Eye (tissue), 1 donor: ENCODE measurements at regions not wholly inside any gene's neighbourhood (a gene's known extent, or its start where the extent isn't known, plus 50 kb on each side); places are given as distances from the start of the nearest gene placed in this dataset.
"Not testable (repeated sequence)": the region's sequence is repeated elsewhere in the genome, so short reads cannot be mapped to it uniquely, and the experiment has no call there.

Experiments used
- DNase-seq: peaks from one replicate; pipeline ENCODE4 v3.0.0-alpha.2; 2015

- no peak for DNase-seq
These were observed 641.9 kb upstream of the FBXO33 start for GRCh38 chr14:40074169-40074568.

GRCh38 chr14:40072175-40072574 lies 639.9 kb upstream of the FBXO33 start:
- no peak for DNase-seq

DNA sequence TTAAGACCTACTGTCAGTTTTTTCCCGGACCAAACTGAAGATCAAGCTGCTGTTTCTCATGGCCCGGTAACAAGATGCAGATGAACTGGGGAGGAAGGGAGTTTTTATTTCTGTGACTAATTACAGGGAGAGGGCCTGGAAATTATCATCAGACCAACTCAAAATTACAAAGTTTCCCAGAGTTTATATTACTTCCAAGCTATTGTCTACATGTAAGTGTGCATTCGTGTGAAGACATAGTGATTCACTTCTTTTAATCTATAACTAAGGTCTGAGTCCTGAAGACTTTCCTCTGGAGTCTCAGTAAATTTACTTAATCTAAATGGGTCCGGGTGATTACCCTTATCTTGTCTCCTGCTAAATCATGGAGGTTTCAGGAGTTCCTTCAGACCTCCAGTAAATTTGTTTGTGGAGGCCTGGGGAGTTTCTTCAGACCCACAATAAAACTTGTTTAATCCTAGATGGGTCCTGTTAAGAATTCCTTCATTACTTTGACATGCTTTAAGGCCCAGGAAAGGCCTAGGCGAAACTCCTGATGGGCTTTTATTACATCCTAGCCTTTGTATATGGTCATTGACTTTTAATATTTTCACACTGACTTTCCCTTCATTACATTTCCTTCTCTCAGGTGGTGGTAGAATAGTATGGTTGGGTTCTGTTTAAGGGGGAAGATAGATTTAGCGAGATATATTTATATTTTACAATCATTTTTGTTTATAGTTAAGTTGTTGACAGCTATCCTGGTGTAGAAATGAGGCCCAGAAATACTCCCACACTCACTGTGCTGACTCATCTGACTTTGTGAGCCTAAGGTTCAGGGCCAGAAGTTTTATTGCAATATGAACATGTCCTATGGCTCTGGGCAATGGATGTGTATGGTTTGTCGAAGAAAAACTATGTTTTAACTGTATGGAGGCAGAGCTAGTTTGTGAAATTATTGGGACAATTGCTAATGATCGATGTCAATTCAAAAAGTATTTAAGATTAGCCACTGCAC lies 627.0 kb upstream of the FBXO33 start:
- no peak for DNase-seq

DNA sequence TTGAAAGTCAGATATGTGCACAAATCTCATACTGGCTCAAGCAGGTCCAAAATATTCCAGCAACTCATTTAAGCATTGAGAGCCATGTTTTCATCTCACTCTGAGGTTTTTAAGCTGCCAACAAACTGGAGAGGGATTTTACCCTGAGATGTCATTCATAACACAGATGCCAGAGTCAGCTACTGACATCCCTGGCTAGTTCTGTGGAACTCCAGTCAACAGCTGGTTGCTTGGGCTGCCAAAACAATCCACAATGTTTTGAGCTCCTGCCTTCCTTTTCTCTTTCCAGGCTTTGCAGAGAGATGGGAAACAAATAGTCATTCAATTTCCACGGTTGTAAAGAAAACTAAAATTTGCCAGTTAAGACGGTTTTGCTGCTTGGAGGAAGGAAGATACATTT lies 621.2 kb upstream of the FBXO33 start:
- DNase-seq: no peak

- DNase-seq: no peak
These were observed 596.8 kb upstream of the FBXO33 start for GRCh38 chr14:40028991-40029390.

DNA sequence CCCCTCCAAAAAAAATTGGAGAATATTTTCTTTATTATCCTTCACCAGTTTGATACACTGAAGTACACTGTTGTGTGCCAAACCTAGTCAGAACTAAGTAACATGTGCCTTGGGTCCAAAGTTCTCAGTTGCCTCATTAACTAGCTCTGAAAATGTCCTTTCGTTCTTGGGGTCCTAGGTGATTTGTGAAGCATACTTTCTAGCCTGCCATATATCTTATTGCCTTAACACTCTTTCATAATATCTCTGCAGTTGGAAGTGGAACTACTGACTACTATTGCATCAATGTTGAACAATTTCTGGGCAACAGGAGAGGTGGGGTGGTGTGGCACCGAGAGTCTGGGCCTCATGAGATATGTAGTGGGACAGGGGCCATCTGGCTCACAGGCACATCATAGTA lies 592.9 kb upstream of the FBXO33 start:
- DNase-seq: no peak

- DNase-seq: no peak
These were observed 578.7 kb upstream of the FBXO33 start for GRCh38 chr14:40010961-40011360.

DNA sequence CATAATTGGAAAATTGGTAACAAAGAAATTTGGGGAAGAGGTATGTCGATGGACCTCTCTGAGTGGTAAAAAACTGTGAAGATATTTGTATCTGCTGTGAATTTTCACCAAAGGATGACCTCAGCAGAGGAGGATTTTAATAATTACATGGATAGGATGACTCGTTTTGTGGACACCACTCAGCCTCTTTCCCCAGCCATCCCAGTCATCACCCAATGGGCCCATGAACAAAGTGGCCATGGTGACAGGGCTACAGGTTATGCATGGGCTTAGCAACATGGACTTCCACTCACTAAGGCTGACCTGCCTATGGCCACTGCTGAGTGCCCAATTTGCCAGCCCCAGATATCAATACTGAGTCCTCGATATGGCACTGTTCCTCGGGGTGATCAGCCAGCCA lies 577.5 kb upstream of the FBXO33 start:
- no peak for DNase-seq

GRCh38 chr14:40008345-40008744 lies 576.1 kb upstream of the FBXO33 start:
- not testable (repeated sequence) for DNase-seq

- DNase-seq: no peak
These were observed 572.8 kb upstream of the FBXO33 start for GRCh38 chr14:40004871-40005500.

DNA sequence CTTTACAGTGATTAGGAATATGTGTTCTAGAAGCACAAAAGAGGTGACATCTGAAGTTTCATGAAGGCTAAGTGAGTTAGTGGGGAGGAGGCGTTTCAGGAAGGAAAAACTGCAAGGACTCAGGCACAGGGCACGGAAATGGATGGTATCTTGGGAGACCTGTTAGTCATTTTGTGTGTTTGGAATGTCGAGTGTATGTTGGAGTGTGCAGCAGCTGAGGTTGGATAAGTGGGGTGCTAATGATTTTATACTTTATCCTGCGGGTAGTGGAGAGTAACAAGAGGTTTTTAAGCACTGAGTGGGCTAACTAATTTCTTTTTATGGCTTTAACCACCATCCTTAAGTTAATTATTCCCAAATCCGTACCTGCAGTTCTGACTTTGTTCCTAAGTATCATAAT lies 571.5 kb upstream of the FBXO33 start:
- DNase-seq: no peak

GRCh38 chr14:39998854-39999253 lies 566.6 kb upstream of the FBXO33 start:
- DNase-seq: no peak

DNA sequence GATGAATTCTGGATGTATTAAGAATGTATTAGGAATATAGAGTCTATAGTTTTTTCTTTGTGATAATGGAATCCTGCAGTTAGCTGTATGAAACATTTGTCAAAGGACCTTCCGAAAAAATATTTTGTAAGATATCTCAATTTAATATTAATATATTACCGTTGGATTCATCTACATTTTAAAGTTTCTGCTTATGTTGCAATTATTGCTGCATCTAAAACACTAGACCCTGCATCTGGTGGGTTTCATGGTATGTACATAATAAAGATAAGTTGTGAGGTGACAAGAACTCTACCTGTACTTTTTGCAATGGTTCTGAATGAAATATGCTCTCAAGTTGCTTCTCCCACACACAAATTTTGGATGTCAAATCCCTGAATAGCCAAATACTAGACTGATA lies 565.9 kb upstream of the FBXO33 start:
- DNase-seq: no peak

DNA sequence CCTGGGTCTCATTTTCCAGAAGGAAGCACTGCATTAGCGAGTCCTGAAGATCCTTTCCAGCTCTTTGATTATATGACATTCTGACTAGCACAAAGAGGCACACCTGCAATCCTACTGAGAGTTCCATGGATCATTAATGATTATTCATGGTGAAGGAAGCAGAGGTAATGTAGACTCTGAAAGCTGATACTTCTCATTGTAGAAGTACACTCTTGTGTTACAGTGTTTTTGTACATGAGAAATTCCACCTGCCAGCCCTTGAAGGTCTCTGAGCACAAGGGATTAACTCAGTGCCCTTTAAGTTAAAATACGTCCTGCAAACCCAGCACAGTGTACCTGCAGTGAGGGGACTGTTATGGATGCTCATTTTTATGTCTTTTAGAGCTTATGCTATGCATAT lies 558.8 kb upstream of the FBXO33 start:
- no peak for DNase-seq

DNA sequence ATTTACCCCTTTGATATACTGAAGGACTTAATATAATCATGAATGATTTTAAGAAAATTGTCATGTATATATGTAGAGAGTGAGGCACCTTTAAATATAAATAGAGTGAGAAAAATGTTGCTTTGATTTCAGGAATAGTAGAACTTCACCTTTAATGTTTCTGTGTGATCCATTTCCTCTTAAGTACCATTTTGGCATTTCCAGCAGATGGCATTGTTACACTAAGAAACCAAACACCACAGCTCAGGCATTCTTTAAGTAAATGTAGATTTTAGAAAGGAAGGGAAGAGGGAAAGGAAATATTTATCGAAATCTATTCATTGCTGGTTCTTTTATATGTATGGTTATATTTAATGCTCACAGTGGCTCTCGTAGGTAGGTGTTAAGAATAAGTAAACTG lies 556.7 kb upstream of the FBXO33 start:
- peak; percentile 83 for DNase-seq

DNA sequence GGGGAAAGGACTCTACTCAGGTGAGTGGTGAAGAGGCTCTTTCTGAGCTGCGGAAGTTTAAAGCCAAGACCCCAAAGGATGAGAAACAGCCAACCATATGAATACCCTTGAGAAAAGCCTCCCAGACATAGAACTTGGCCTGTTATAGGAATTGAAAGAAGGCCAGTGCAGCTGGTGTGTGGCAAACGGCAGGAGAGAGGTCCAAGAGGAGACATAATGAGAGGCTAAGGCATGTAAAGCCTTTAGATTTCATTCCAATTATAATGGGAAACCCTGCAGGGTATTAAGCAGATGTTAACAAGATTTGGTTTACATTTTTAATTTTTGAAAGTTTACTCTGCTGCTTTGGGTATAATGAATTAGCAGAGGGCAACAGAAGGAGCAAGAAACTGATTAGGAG lies 552.1 kb upstream of the FBXO33 start:
- peak; percentile 9 for DNase-seq

DNA sequence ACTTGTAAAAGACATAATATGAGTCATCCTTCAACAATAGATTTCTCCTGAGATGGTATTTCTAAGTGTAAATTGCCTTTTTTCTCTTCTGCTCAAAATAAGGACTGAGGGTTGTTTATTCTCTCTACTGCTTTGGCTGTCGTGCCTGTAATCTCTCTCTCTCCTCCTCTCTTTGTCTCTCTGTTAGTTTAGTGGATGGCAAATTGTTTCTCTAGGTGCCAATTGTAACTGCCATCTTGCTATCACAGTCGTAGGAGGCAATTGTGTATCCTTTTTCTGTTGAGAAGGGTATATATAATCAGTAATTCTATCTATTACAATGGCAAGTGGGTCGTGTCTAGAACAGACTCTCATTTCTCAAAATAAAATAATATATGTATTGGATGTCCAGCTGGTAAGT lies 545.0 kb upstream of the FBXO33 start:
- DNase-seq: no peak

GRCh38 chr14:39974036-39974435 lies 541.8 kb upstream of the FBXO33 start:
- DNase-seq: no peak

GRCh38 chr14:39972704-39973103 lies 540.5 kb upstream of the FBXO33 start:
- DNase-seq: no peak

GRCh38 chr14:39967885-39968284 lies 535.7 kb upstream of the FBXO33 start:
- DNase-seq: no peak

GRCh38 chr14:39957987-39958386 lies 525.8 kb upstream of the FBXO33 start:
- no peak for DNase-seq

- no peak for DNase-seq
These were observed 525.1 kb upstream of the FBXO33 start for GRCh38 chr14:39957290-39957689.

- DNase-seq: peak; percentile 3
These were observed 524.1 kb upstream of the FBXO33 start for GRCh38 chr14:39956372-39956771.

DNA sequence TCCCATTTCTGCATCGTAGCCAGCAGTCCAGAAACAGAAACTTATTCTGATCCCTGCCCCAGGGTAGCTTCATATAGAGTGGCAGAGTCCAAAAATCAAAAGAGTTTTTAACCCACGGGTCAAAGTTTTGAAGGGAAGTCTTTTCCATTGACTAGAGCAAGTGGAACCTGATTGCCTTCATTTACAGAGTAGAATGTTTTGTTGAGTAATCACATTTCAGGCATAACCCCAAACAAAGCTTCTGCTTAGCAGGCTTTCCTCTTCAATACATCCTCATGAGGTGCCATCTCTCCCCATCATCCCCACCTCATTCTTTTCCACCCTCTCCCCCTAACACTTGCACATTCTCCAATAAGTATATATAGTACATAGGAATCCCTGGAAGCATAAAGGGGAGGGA lies 516.0 kb upstream of the FBXO33 start:
- DNase-seq: no peak
